NCI-H2171 (cell line): ENCODE measurements at regions not wholly inside any gene's neighbourhood (a gene's known extent, or its start where the extent isn't known, plus 50 kb on each side); places are given as distances from the start of the nearest gene placed in this dataset.
A peak's percentile ranks its signal among the peaks of the same experiment; 100 is the strongest.

Experiments
- DNase-seq: peaks from one replicate; lab custom pipeline; 2025; lab: John Stamatoyannopoulos, UW

GRCh38 chr12:124429535-124429934, 134.6 kb downstream of the RFLNA start:
- no peak for DNase-seq

- no peak for DNase-seq
Measured at GRCh38 chr12:124428792-124429281, 133.9 kb downstream of the RFLNA start.

DNA sequence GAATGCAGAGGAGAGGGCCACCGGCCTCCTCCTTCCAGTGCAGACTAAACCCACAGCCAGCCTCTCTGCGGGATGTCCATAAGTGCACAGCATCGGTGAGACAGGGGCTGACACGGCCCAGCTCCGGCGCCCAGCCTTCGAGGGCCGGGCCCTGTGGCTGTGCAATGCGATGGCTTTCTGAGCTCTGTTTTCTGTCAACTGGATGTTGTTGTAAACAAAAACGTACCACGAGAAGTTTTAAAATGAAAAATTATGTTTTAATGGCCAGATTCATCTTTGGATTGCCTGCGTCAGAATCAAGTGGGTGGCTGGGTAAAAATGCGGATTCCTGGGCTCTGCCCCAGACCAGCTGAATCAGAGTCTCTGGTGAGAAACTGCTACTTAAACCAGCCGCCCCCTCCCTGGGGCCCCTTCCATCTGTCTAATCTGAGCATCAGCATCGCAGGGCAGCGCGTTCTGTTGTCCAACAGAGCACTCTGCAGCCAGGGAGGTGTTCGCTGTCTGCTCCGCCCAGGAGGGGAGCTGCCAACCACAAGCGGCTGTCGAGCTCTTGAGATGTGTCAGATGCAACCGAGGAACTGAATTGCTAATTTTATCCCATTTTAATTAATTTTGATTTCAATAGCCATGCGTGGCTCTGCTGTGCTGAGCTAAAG, 133.4 kb downstream of the RFLNA start:
- peak; percentile 65 for DNase-seq

DNA sequence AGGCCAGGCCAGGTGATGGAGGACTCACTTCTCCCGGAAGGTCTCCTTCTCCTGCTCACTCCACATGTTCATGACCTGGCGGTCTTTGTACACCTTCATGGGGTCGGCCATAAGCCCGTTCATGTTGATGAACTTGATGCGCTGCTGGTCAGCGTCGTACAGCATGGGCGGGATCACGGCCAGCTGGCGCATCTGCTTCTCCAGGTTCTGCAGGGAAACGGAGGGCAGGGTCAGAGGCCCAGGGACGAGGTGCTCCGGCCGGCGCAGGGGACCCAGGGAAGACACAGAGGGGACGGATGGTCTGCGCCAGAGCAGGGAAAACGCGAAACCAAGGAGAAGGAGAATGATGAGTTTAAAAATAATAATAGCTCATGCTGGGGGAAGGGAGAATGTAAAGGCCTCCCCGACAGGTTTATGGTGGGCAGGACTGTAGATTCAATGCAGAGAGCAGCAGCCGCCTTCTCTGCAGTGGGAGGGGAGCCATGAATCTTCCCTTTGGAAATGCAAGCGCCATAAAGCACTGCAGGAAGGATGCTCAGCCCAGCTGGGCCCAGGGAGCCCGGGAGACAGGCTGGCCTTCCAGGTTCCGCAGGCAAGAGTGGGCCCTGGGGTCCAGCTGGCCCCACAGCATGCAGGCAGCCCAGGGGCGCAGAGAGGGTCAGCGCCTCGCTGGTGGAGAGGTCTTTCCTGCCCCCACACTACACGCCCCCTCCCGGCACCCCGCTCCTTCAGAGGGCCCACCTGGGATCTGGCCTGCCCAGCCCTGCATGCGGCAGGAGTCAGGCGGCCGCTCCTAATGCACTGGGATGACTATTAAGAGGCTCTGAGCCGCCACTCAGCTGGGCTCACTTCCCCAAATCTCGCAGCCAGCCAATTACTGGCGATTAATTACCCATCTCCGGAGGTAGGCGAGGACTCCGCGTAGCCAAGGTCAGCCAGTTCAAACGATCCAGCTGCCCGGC, 132.0 kb downstream of the RFLNA start:
- no peak for DNase-seq

DNA sequence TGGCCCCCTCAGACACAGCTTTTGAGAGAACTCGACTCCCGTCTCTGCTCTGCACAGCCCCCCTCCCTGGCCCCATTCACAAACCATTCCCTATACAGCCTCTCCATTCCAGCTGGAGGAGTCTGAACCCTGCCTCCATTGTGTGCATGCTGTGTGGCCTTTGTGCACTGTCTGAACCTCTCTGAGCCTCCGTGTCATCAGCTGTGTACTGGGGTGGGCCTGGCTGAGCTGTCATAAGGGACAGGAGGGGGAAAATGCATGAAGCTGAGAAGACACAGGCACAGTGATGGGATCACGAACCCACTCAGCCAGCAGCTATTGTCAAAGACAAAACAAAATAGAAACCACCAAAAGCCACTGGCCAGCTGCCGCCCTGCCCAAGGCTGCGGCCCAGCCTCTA, 130.8 kb downstream of the RFLNA start:
- DNase-seq = no peak

- no peak for DNase-seq
Measured at GRCh38 chr12:124424516-124424905, 129.6 kb downstream of the RFLNA start.

- DNase-seq = no peak
Measured at GRCh38 chr12:124423761-124424515, 129.0 kb downstream of the RFLNA start.

GRCh38 chr12:124422570-124423523, 128.0 kb downstream of the RFLNA start:
- DNase-seq = peak; percentile 55

GRCh38 chr12:124422142-124422569, 127.3 kb downstream of the RFLNA start:
- DNase-seq = peak; percentile 85

DNA sequence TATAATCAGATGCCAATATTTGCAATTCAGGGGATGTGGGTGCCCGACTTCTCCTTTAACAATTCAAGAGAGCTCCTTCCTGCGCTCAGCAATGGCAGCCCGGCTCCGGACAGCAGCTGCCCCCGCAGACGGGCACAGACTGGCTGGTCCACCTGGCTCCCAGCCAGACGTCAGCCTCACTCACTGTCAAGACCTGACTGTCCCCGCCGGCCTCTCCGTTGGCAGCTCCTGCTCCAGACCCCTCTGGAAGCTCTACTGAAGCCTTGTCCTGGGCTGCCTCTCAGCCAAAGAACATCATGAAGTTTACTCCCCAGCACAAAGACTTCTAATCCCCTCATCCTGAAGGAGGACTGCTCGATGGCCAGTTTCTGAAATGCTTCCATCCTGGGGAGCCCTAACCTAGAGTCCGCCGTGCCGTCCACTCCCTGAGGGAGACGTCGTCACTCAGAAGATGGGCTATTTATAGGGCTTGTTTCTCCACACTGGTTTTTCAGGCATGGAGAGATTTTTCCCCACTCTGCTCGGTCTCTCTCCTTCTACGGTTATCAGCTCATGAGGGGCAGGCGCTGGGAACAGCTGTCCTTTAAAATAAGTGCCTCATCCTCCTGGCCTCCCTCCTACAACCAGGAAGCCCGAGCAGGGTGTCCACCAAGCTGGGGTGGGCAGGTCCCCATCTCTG, 126.2 kb downstream of the RFLNA start:
- no peak for DNase-seq

DNA sequence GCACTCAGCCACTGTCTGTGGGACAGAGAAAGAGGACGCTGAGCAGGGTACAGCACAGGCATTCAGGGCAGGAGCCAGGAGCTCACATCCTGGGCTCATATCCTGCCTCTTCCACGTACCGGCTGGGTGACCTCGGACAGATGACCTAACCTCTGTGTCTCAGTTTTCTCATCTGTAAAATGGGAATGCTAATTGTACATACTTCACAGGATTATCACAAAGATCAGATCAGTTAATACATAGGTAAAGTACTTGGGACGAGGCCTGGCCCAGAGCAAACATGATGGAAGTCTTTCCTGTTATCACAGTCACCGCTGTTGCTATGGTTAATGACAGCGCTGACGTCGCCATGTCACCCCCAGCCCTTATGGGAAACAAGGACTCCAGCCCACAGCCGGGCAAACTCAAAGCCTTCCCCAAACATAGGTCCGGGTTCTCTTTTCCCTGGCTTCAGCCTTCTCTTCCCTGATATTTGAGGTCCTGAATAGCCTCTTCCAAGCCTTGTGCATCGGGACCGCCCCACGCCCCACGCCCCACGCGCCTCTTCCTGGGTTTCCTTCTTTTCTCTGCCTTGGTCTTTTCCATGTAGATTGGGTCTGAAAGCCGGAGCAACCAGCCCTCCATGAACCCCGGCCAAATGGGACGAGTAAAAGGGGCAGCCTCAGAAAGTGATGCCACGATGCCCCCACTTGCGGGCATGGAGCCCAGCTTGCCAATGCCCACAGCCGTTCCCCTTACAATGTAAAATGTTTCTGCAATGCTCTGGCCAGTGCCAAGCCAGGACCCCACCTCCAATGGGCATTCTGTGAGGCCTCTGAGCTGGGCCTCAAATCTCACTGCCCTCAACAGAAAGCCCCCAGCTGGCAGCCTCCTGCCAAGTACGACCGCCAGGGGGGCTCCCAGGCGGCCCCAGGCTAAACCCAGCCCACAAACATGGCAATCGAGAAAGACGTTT, 125.4 kb downstream of the RFLNA start:
- DNase-seq = no peak

DNA sequence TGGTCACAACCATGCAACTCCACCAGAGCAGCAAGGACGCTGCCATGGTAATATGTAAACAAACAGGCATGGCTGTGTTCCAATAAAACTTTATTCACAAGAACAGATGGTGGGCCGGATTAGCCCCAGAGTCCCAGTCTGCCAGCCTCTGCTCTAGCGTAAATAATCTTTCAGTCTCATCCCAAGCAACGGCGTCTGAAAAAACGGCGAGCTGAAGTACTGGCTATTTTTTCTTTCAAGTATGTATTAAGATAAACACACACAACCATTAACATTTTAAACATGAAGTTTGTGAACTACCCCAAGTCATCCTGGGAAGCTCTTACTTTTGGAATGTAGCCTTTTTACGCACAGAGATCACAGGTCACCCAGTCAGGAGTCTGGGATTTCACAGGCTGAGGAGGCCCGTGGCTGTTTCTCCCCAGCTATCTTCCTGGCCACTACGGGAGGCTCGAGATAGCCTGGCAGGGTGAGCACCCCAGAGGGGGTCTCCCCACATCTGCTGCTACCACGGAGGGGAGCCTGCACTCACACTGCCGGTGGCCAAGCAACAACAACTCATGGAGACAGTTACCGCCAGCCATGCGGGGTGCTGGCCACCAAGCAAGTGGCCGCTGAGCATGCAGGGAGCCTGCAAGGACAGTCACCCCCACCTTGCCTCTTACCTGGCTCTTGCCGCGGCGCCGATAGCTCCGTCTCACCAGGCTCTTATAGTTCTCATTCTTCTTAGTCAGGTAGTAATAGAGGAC, 124.6 kb downstream of the RFLNA start:
- DNase-seq = peak; percentile 88

GRCh38 chr12:124418791-124419190, 123.9 kb downstream of the RFLNA start:
- no peak for DNase-seq

DNA sequence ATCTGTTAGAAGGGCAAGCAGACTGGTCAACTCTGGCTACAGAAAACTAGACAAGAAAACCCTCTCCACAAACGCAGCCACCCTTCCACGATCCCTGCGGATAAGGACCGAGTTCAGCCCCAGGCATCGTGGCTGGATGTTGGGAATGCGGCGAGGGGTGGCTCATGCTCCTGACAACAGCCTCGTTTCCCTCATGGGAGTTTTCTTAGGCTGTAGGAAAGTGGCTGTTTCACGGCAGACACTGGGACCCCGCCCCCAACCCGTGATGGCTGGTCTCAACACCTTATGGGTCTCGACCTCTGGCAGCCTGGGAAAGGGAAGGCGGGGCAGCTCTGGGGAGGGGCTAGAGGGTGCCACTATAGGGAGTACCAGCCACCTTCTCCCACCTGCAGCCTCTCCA, 123.3 kb downstream of the RFLNA start:
- no peak for DNase-seq

- no peak for DNase-seq
Measured at GRCh38 chr12:124416516-124417395, 121.9 kb downstream of the RFLNA start.

DNA sequence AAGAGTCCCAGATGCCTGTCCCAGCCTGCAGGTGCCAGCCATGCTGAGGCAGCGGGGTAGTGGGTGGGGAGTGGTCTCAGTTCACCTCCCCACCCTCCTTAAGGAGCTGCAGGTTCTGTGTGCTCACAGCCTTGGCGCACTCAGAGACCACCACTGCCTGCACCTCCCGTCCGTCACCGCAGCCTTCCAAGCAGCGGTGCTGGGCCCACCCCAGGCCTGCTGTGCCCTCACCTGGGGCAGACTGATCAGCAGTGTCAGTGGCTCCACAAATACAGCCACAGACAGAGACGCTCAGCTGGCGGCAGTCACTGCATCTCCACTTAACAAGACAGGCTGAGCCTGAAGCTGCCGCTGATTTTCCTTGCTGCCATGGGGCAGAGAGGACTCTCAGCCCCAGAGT, 120.2 kb downstream of the RFLNA start:
- no peak for DNase-seq

- DNase-seq = no peak
Measured at GRCh38 chr12:124413915-124414314, 119.0 kb downstream of the RFLNA start.

GRCh38 chr12:124413401-124413800, 118.5 kb downstream of the RFLNA start:
- no peak for DNase-seq
